Cardiac muscle cell (in vitro differentiated cells and primary cell): ENCODE measurements at regions not wholly inside any gene's neighbourhood (a gene's known extent, or its start where the extent isn't known, plus 50 kb on each side); places are given as distances from the start of the nearest gene placed in this dataset.

Experiments used
- DNase-seq, 2 donors: peaks; one replicate each; pipeline versions ENCODE4 v3.0.0 to v3.0.0-alpha.2; 2010 to 2017; ENCODE audit warnings: low read depth in 1 of 2, low spot score in 1 of 2
- H3K27ac ChIP-seq: fragments of 200-600 bp; sonication (generic); 2 replicates; pipeline ENCODE4 v1.5.1; 2016
- H3K27me3 ChIP-seq: fragments of 200-600 bp; sonication (generic); 2 replicates; pipeline ENCODE4 v1.6.0; 2016; ENCODE audit warnings: control low read depth
- H3K36me3 ChIP-seq: fragments of 200-600 bp; sonication (generic); 2 replicates; pipeline ENCODE4 v1.5.1; 2016; ENCODE audit warnings: control low read depth
- H3K4me1 ChIP-seq: fragments of 200-600 bp; sonication (generic); 2 replicates; pipeline ENCODE4 v1.8.1; 2017; ENCODE audit warnings: low read depth, mild to moderate bottlenecking, mixed run types
- H3K4me3 ChIP-seq: fragments of 200-600 bp; sonication (generic); 2 replicates; pipeline ENCODE4 v1.5.1; 2016; ENCODE audit warnings: mild to moderate bottlenecking
- H3K9me3 ChIP-seq: fragments of 200-600 bp; sonication (generic); 2 replicates; pipeline ENCODE4 v1.5.1; 2017; ENCODE audit warnings: low read depth, mild to moderate bottlenecking, control low read depth
- TF ChIP-seq, protein P1 (sequence below): IDR thresholded peaks from 2 replicates; pipeline ENCODE4 v1.5.1; 2012; ENCODE audit warnings: low read depth, mild to moderate bottlenecking, low read length

DNA sequence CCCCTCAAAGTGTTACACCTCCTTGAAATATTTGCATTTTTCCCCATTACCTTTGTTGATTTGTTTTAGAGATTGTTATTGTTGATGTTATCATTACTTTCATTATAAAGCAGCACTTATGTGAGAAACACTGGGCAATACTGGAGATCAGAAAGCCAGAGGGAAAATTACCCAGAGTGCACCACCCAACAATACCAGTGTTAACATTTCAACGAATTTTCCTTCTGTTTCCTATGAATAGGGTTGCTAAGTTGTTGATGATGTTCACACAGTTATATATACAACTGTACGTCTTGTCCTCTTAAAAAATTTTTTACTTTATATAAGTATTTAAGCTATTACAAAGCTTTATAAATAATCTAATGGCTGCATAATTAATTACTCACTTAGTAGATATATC lies 173.6 kb upstream of the UMPS start:
- H3K36me3 ChIP-seq: no peaks in the 10 kb centered on the region
- DNase-seq: no peak
- no peaks in the 10 kb centered on the region for H3K9me3 ChIP-seq
- no peak overlapping the region for H3K27ac ChIP-seq
- no peak overlapping the region for H3K4me3 ChIP-seq
- TF ChIP-seq, protein P1, sequence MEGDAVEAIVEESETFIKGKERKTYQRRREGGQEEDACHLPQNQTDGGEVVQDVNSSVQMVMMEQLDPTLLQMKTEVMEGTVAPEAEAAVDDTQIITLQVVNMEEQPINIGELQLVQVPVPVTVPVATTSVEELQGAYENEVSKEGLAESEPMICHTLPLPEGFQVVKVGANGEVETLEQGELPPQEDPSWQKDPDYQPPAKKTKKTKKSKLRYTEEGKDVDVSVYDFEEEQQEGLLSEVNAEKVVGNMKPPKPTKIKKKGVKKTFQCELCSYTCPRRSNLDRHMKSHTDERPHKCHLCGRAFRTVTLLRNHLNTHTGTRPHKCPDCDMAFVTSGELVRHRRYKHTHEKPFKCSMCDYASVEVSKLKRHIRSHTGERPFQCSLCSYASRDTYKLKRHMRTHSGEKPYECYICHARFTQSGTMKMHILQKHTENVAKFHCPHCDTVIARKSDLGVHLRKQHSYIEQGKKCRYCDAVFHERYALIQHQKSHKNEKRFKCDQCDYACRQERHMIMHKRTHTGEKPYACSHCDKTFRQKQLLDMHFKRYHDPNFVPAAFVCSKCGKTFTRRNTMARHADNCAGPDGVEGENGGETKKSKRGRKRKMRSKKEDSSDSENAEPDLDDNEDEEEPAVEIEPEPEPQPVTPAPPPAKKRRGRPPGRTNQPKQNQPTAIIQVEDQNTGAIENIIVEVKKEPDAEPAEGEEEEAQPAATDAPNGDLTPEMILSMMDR: no peak
- H3K27me3 ChIP-seq: no peaks in the 10 kb centered on the region
- no peaks in the 10 kb centered on the region for H3K4me1 ChIP-seq

DNA sequence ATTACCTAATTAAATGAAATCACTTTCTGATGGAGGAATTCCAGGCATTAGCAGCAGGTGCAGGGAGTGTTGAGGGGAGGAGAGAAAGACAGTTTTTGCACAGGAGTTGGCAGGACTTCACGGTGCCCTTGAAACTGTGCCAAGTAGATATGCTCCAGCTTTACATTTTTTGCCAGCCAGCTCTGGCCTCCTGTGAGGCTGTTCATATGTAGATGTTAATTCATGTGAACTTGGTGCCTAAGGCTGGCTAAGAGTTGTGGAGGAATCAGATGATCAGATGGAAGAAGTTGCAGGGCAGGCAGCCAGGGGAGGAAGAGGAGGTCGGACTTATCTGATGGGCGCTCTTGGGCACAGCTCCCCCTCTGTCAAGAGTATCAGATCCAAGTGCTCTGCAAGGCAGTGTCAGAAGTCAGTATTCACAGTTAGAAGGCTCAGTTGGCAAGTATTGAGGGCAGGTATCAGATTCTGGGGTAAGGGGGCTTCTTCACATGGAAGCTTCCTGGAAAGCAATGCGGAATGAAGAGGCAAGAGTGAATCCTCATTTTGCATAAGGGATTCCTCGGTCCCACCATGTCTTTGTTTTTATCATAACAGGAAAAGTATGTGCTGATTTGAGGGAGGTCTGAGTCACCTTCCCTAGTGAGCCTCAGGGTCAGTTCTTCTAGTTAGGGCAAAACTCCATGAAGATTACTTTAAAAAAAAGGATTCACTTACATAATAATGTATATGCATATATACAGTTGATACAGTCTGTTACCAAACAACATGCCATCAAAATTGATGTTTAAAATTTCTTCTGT lies 172.6 kb upstream of the UMPS start:
- DNase-seq: peak in 1 of 2 donors; percentile 57
- Histone ChIP-seq H3K27me3 (no peaks in the 10 kb centered on the region), H3K4me3 (no peak overlapping the region), H3K36me3 (no peaks in the 10 kb centered on the region), H3K4me1 (no peaks in the 10 kb centered on the region), H3K27ac (no peak overlapping the region), H3K9me3 (no peaks in the 10 kb centered on the region)
- TF ChIP-seq, protein P1: no peak

DNA sequence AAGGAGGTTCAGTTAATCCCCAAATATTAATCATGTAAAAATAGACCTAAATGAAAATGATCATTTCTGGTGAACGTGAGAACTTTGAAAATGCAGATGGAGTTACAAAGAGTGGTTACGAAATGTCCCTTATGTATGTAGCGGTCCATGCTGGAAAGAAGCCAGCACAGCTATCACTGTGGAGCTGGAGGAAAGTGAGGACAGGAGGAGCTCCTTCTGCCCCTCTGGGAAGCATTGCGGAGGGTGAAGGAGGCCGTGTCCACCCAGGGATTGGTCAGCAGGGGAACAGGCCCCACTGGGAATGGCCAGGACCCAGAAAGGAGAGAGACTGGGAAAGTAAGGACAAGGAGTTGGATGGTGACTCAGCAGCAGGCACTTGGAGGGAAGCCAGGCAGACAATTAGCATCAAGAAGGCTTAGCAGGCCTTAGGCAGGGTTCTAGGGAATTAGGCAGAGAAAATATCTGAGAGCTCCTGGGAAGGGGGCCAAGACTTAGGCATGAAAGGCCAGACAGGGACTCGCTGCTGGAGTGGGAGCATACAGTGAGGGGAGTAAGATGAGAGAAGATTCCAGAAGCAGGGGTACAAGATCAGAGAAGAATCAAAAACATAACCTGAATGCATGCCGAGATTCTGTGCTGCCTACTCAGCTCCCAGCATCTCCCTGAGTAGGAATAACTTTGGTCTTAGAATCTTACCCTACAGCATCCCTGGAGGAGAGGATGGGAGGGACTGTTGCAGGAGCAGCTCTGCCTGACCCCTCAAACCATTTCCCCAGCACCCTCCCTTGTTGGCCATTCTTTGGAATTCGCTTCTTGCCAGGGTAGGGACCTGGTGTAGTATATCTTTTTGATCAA lies 171.0 kb upstream of the UMPS start:
- Histone ChIP-seq H3K9me3 (no peaks in the 10 kb centered on the region), H3K27ac (no peak overlapping the region), H3K4me3 (no peak overlapping the region), H3K4me1 (no peaks in the 10 kb centered on the region), H3K36me3 (no peaks in the 10 kb centered on the region), H3K27me3 (no peaks in the 10 kb centered on the region)
- DNase-seq: peak; percentile 30 to 99
- TF ChIP-seq, protein P1: no peak

DNA sequence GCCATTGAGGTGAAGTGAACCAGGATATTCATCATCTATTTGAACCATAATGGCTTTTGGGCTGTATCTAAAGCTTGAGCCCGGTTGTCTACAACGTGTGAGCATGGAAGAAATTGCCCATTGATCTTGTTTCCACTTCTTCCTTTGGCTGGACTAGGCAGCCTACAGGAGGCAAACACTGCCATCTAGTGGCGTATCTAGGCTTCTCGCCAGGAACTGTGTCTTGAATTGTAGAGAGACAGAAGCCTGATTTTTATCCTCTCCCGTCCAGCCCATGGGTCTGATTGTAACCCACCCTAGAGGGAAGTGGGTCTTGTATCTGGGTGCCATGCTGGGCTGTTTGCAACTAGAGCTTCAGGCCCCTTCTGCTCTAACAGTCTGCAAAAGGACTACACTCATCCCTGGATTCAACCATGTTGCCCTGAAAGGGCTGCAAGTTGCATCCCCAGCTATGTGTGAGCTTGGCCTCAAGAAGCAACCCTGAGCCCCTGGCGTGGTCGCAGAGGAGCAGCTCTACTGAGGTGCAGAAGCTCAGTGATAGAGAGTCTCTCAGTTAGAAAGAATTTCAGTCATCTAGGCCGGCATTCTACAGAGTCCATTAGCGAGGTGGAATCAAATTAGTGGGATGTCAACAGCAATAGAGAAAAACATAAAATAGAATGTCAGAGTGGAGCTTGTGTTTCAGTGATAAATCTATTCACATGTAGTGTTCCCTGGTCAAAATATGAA lies 170.2 kb upstream of the UMPS start:
- H3K27me3 ChIP-seq: no peaks in the 10 kb centered on the region
- H3K27ac ChIP-seq: no peak overlapping the region
- no peaks in the 10 kb centered on the region for H3K36me3 ChIP-seq
- H3K9me3 ChIP-seq: no peaks in the 10 kb centered on the region
- no peaks in the 10 kb centered on the region for H3K4me1 ChIP-seq
- peak; percentile 86 to 90 for DNase-seq
- TF ChIP-seq, protein P1: peak; percentile 95
- no peak overlapping the region for H3K4me3 ChIP-seq

DNA sequence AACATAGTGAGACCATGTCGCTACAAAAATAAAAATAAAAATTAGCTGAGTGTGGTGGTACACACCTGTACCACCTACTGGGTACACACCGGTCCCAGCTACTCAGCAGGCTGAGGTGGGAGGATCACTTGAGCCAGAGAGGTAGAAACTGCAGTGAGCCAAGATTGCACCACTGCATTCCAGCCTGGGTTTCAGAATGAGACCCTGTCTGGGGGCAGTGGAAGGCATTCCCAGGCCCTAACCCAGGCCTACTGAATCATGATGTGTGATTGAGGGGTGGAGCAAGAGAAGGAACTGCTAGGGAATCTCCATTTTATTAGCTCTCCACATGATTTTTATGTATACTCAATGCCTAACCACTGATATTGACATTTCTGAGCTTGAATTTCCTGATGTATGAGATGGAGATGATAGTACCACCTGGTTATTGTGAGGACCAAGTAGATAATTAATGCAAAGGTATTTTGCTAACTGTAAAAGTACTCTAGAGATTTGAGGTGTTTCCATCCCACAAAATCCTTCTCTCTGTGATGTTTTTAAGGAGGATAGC lies 169.5 kb upstream of the UMPS start:
- Histone ChIP-seq H3K27ac (no peak overlapping the region), H3K27me3 (no peaks in the 10 kb centered on the region), H3K4me3 (no peak overlapping the region), H3K36me3 (no peaks in the 10 kb centered on the region), H3K4me1 (peaks cover 6% of the 10 kb centered on the region), H3K9me3 (no peaks in the 10 kb centered on the region)
- no peak for DNase-seq
- TF ChIP-seq, protein P1: no peak
